Neural cell (in vitro differentiated cells): ENCODE measurements at regions not wholly inside any gene's neighbourhood (a gene's known extent, or its start where the extent isn't known, plus 50 kb on each side); places are given as distances from the start of the nearest gene placed in this dataset.

Experiments used
- H2AFZ ChIP-seq: fragments of 200-600, 300-800 bp; sonication (generic), shearing (Covaris generic); 2 replicates; pipeline ENCODE4 v1.6.0; 2014; ENCODE audit warnings: low read depth, mild to moderate bottlenecking, antibody characterized with exemption, low read length, moderate library complexity
- H3F3A ChIP-seq: fragments of 200-600 bp; shearing (Covaris generic); 2 replicates; pipeline ENCODE4 v1.6.1; 2016; ENCODE audit warnings: mild to moderate bottlenecking, moderate library complexity, mixed read lengths, antibody characterized with exemption, low read length; ENCODE audit not compliant: insufficient read depth, poor library complexity, severe bottlenecking
- H3K27ac ChIP-seq: fragments of 200-600, 300-800 bp; sonication (generic), shearing (Covaris generic); 2 replicates; pipeline ENCODE4 v1.5.1; 2014; ENCODE audit warnings: mild to moderate bottlenecking, low read length, moderate library complexity
- H3K27me3 ChIP-seq: fragments of 300-800, 200-600 bp; sonication (generic), shearing (Covaris generic); 2 replicates; pipeline ENCODE4 v1.6.0; 2014; ENCODE audit warnings: mild to moderate bottlenecking, low read depth, low read length, moderate library complexity; ENCODE audit not compliant: insufficient read depth
- H3K36me3 ChIP-seq: fragments of 300-800, 200-600 bp; sonication (generic), shearing (Covaris generic); 2 replicates; pipeline ENCODE4 v1.5.1; 2014; ENCODE audit warnings: mild to moderate bottlenecking, antibody characterized with exemption, low read length, moderate library complexity; ENCODE audit not compliant: insufficient read depth
- H3K4me2 ChIP-seq: fragments of 300-800, 200-600 bp; sonication (generic), shearing (Covaris generic); 2 replicates; pipeline ENCODE4 v1.6.0; 2014; ENCODE audit warnings: mild to moderate bottlenecking, low read length
- H3K4me3 ChIP-seq: fragments of 300-800, 200-600 bp; sonication (generic), shearing (Covaris generic); 2 replicates; pipeline ENCODE4 v1.5.1; 2014; ENCODE audit warnings: mild to moderate bottlenecking, low read length, moderate library complexity
- H3K79me2 ChIP-seq: fragments of 200-600 bp; shearing (Covaris generic); replicated peaks from 2 replicates; pipeline ENCODE4 v1.6.0; 2014; ENCODE audit warnings: mild to moderate bottlenecking, low read length, moderate library complexity; ENCODE audit not compliant: insufficient read depth
- H3K9ac ChIP-seq: fragments of 300-800, 200-600 bp; sonication (generic), shearing (Covaris generic); 2 replicates; pipeline ENCODE4 v1.6.1; 2016; ENCODE audit warnings: mild to moderate bottlenecking, low read length, mixed read lengths
- H3K9me2 ChIP-seq: fragments of 200-600 bp; shearing (Covaris generic); 2 replicates; pipeline ENCODE4 v1.6.1; 2016; ENCODE audit warnings: mild to moderate bottlenecking, low read length, mixed read lengths; ENCODE audit not compliant: insufficient read depth
- H3K9me3 ChIP-seq: fragments of 200-600, 300-800 bp; sonication (generic), shearing (Covaris generic); 2 replicates; pipeline ENCODE4 v1.6.1; 2016; ENCODE audit warnings: mild to moderate bottlenecking, mixed run types, low read length, moderate library complexity, mixed read lengths
- H4K20me1 ChIP-seq: fragments of 200-600 bp; shearing (Covaris generic); 2 replicates; pipeline ENCODE4 v1.6.1; 2016; ENCODE audit warnings: mild to moderate bottlenecking, mixed run types; ENCODE audit not compliant: insufficient read depth
- EP300 ChIP-seq: fragments of 450-650 bp; conservative IDR thresholded peaks from 2 replicates; pipeline ENCODE4 v1.6.1; 2014; ENCODE audit warnings: antibody characterized with exemption, mild to moderate bottlenecking, moderate library complexity; ENCODE audit not compliant: poor library complexity, severe bottlenecking
- EZH2 ChIP-seq: fragments of 200-600, 300-800 bp; shearing (Covaris generic), sonication (generic); IDR thresholded peaks from 2 replicates; pipeline ENCODE4 v1.6.1; 2014; ENCODE audit warnings: antibody characterized with exemption, low read length, borderline replicate concordance, mild to moderate bottlenecking; ENCODE audit not compliant: insufficient read depth, poor library complexity, severe bottlenecking
- MXI1 ChIP-seq: fragments of 450-650 bp; conservative IDR thresholded peaks from 2 replicates; pipeline ENCODE4 v1.6.1; 2014; ENCODE audit warnings: antibody characterized with exemption, mild to moderate bottlenecking; ENCODE audit not compliant: poor library complexity, severe bottlenecking
- POLR2AphosphoS5 ChIP-seq: IDR thresholded peaks from 2 replicates; pipeline ENCODE4 v1.6.1; 2012
- RAD21 ChIP-seq: fragments of 450-650 bp; conservative IDR thresholded peaks from 2 replicates; pipeline ENCODE4 v1.6.1; 2014; ENCODE audit warnings: antibody characterized with exemption, mild to moderate bottlenecking, moderate library complexity
- SMC3 ChIP-seq: fragments of 450-650 bp; conservative IDR thresholded peaks from 2 replicates; pipeline ENCODE4 v1.6.1; 2014; ENCODE audit warnings: antibody characterized with exemption, mild to moderate bottlenecking, moderate library complexity; ENCODE audit not compliant: poor library complexity
- TAF1 ChIP-seq: IDR thresholded peaks from 2 replicates; pipeline ENCODE4 v1.6.1; 2012; ENCODE audit warnings: low read depth
- TF ChIP-seq, protein P1 (sequence below): fragments of 450-650 bp; IDR thresholded peaks from 2 replicates; pipeline ENCODE4 v1.5.1; 2014; ENCODE audit warnings: antibody characterized with exemption, mild to moderate bottlenecking, moderate library complexity; ENCODE audit not compliant: poor library complexity, severe bottlenecking
- TF ChIP-seq, protein P2 (sequence below): IDR thresholded peaks from 2 replicates; pipeline ENCODE4 v1.6.1; 2012; ENCODE audit warnings: borderline replicate concordance

GRCh38 chr13:88676016-88676415 is 1004.8 kb downstream of the SLITRK5 start:
- Histone ChIP-seq H3K27ac (no peak overlapping the region), H3K9ac (no peak overlapping the region), H3K79me2 (no peaks in the 10 kb centered on the region), H2AFZ (no peak overlapping the region), H3K4me3 (no peak overlapping the region), H3K36me3 (no peaks in the 10 kb centered on the region), H3K9me3 (no peaks in the 10 kb centered on the region), H4K20me1 (no peaks in the 10 kb centered on the region), H3K27me3 (no peaks in the 10 kb centered on the region), H3K9me2 (no peaks in the 10 kb centered on the region), H3F3A (no peaks in the 10 kb centered on the region), H3K4me2 (no peak overlapping the region)
- TF ChIP-seq TAF1 (no peak), RAD21 (no peak), SMC3 (no peak), EZH2 (no peak), POLR2AphosphoS5 (no peak), EP300 (no peak), MXI1 (no peak)
- TF ChIP-seq, protein P1, sequence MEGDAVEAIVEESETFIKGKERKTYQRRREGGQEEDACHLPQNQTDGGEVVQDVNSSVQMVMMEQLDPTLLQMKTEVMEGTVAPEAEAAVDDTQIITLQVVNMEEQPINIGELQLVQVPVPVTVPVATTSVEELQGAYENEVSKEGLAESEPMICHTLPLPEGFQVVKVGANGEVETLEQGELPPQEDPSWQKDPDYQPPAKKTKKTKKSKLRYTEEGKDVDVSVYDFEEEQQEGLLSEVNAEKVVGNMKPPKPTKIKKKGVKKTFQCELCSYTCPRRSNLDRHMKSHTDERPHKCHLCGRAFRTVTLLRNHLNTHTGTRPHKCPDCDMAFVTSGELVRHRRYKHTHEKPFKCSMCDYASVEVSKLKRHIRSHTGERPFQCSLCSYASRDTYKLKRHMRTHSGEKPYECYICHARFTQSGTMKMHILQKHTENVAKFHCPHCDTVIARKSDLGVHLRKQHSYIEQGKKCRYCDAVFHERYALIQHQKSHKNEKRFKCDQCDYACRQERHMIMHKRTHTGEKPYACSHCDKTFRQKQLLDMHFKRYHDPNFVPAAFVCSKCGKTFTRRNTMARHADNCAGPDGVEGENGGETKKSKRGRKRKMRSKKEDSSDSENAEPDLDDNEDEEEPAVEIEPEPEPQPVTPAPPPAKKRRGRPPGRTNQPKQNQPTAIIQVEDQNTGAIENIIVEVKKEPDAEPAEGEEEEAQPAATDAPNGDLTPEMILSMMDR, result no peak
- TF ChIP-seq, protein P2, sequence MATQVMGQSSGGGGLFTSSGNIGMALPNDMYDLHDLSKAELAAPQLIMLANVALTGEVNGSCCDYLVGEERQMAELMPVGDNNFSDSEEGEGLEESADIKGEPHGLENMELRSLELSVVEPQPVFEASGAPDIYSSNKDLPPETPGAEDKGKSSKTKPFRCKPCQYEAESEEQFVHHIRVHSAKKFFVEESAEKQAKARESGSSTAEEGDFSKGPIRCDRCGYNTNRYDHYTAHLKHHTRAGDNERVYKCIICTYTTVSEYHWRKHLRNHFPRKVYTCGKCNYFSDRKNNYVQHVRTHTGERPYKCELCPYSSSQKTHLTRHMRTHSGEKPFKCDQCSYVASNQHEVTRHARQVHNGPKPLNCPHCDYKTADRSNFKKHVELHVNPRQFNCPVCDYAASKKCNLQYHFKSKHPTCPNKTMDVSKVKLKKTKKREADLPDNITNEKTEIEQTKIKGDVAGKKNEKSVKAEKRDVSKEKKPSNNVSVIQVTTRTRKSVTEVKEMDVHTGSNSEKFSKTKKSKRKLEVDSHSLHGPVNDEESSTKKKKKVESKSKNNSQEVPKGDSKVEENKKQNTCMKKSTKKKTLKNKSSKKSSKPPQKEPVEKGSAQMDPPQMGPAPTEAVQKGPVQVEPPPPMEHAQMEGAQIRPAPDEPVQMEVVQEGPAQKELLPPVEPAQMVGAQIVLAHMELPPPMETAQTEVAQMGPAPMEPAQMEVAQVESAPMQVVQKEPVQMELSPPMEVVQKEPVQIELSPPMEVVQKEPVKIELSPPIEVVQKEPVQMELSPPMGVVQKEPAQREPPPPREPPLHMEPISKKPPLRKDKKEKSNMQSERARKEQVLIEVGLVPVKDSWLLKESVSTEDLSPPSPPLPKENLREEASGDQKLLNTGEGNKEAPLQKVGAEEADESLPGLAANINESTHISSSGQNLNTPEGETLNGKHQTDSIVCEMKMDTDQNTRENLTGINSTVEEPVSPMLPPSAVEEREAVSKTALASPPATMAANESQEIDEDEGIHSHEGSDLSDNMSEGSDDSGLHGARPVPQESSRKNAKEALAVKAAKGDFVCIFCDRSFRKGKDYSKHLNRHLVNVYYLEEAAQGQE, result no peak

- TF ChIP-seq SMC3, result no peak
- no peak for TF ChIP-seq TAF1
- no peak for TF ChIP-seq RAD21
- TF ChIP-seq EZH2, result no peak
- peak; percentile 51 for TF ChIP-seq EP300
- TF ChIP-seq, protein P1, result no peak
- TF ChIP-seq MXI1, result no peak
- TF ChIP-seq POLR2AphosphoS5, result peak; percentile 24
- TF ChIP-seq, protein P2, result peak; percentile 68
- H2AFZ ChIP-seq, result no peak overlapping the region
- H3K4me2 ChIP-seq, result no peak overlapping the region
- H3K9me3 ChIP-seq, result no peaks in the 10 kb centered on the region
- H4K20me1 ChIP-seq, result no peaks in the 10 kb centered on the region
- H3K79me2 ChIP-seq, result no peaks in the 10 kb centered on the region
- H3K9me2 ChIP-seq, result no peaks in the 10 kb centered on the region
- H3K9ac ChIP-seq, result no peak overlapping the region
- no peaks in the 10 kb centered on the region for H3K36me3 ChIP-seq
- H3K27ac ChIP-seq, result no peak overlapping the region
- no peak overlapping the region for H3K4me3 ChIP-seq
- H3F3A ChIP-seq, result no peaks in the 10 kb centered on the region
- no peaks in the 10 kb centered on the region for H3K27me3 ChIP-seq
Observed at GRCh38 chr13:88685459-88685858, 1014.3 kb downstream of the SLITRK5 start.
